Midbrain (tissue), 1 donor: ENCODE measurements at regions not wholly inside any gene's neighbourhood (a gene's known extent, or its start where the extent isn't known, plus 50 kb on each side); places are given as distances from the start of the nearest gene placed in this dataset.
"Not testable (repeated sequence)": the region's sequence is repeated elsewhere in the genome, so short reads cannot be mapped to it uniquely, and the experiment has no call there.

Experiments used
- DNase-seq: peaks from one replicate; lab custom pipeline; 2025; lab: John Stamatoyannopoulos, UW

GRCh38 chr5:17364987-17365810 is 132.8 kb upstream of the TAF11L2 start:
- no peak for DNase-seq

- no peak for DNase-seq
Measured at GRCh38 chr5:17365811-17366138, 132.3 kb upstream of the TAF11L2 start.

- DNase-seq, result no peak
Measured at GRCh38 chr5:17367256-17367840, 130.7 kb upstream of the TAF11L2 start.

- DNase-seq, result no peak
Measured at GRCh38 chr5:17370651-17371050, 127.4 kb upstream of the TAF11L2 start.

- DNase-seq, result no peak
Measured at GRCh38 chr5:17373406-17373805, 124.6 kb upstream of the TAF11L2 start.

GRCh38 chr5:17373814-17374556 is 124.0 kb upstream of the TAF11L2 start:
- DNase-seq, result no peak

GRCh38 chr5:17374973-17375742 is 122.9 kb upstream of the TAF11L2 start:
- no peak for DNase-seq

GRCh38 chr5:17375886-17376285 is 122.1 kb upstream of the TAF11L2 start:
- not testable (repeated sequence) for DNase-seq

GRCh38 chr5:17378346-17378997 is 119.6 kb upstream of the TAF11L2 start:
- DNase-seq, result no peak

GRCh38 chr5:17379100-17379951 is 118.7 kb upstream of the TAF11L2 start:
- DNase-seq, result no peak

GRCh38 chr5:17381932-17382331 is 116.1 kb upstream of the TAF11L2 start:
- DNase-seq, result peak; percentile 27

GRCh38 chr5:17383526-17383925 is 114.5 kb upstream of the TAF11L2 start:
- no peak for DNase-seq

GRCh38 chr5:17384181-17384580 is 113.8 kb upstream of the TAF11L2 start:
- no peak for DNase-seq

- DNase-seq, result no peak
Measured at GRCh38 chr5:17388717-17389116, 109.3 kb upstream of the TAF11L2 start.

- no peak for DNase-seq
Measured at GRCh38 chr5:17394086-17394485, 103.9 kb upstream of the TAF11L2 start.

GRCh38 chr5:17395106-17395880 is 102.7 kb upstream of the TAF11L2 start:
- no peak for DNase-seq

GRCh38 chr5:17396247-17396646 is 101.8 kb upstream of the TAF11L2 start:
- no peak for DNase-seq

- no peak for DNase-seq
Measured at GRCh38 chr5:17398431-17398830, 99.6 kb upstream of the TAF11L2 start.

- no peak for DNase-seq
Measured at GRCh38 chr5:17398866-17399835, 98.9 kb upstream of the TAF11L2 start.
